ENCODE measurements at regions not wholly inside any gene's neighbourhood (a gene's known extent, or its start where the extent isn't known, plus 50 kb on each side); places are given as distances from the start of the nearest gene placed in this dataset.

- no peak for DNase-seq (ENCODE audit: low read depth, low spot score)
Observed at GRCh38 chrX:14476205-14476604, 53.1 kb upstream of the GLRA2 start.

GRCh38 chrX:14449773-14450172, 79.6 kb upstream of the GLRA2 start:
- DNase-seq (ENCODE audit: low read depth, low spot score): no peak

- DNase-seq (ENCODE audit: low read depth, low spot score): no peak
Observed at GRCh38 chrX:14448406-14448805, 80.9 kb upstream of the GLRA2 start.

GRCh38 chrX:14440106-14440505, 89.2 kb upstream of the GLRA2 start:
- no peak for DNase-seq (ENCODE audit: low read depth, low spot score)

GRCh38 chrX:14427614-14428013, 101.7 kb upstream of the GLRA2 start:
- DNase-seq (ENCODE audit: low read depth, low spot score): no peak

- no peak for DNase-seq (ENCODE audit: low read depth, low spot score)
Observed at GRCh38 chrX:14420841-14421240, 108.5 kb upstream of the GLRA2 start.

- no peak for DNase-seq (ENCODE audit: low read depth, low spot score)
Observed at GRCh38 chrX:14412686-14413085, 116.7 kb upstream of the GLRA2 start.

- DNase-seq (ENCODE audit: low read depth, low spot score): no peak
Observed at GRCh38 chrX:14411326-14411725, 118.0 kb upstream of the GLRA2 start.

GRCh38 chrX:14409341-14409740, 120.0 kb upstream of the GLRA2 start:
- DNase-seq (ENCODE audit: low read depth, low spot score): no peak

- DNase-seq (ENCODE audit: low read depth, low spot score): no peak
Observed at GRCh38 chrX:14406225-14406624, 123.1 kb upstream of the GLRA2 start.

GRCh38 chrX:14398725-14399124, 130.6 kb upstream of the GLRA2 start:
- no peak for DNase-seq (ENCODE audit: low read depth, low spot score)

GRCh38 chrX:14389682-14390081, 139.7 kb upstream of the GLRA2 start:
- DNase-seq (ENCODE audit: low read depth, low spot score): no peak

- no peak for DNase-seq (ENCODE audit: low read depth, low spot score)
Observed at GRCh38 chrX:14386981-14387380, 142.4 kb upstream of the GLRA2 start.

GRCh38 chrX:14380044-14380443, 149.3 kb upstream of the GLRA2 start:
- no peak for DNase-seq (ENCODE audit: low read depth, low spot score)

- no peak for DNase-seq (ENCODE audit: low read depth, low spot score)
Observed at GRCh38 chrX:14377427-14377826, 151.9 kb upstream of the GLRA2 start.

GRCh38 chrX:14363728-14364127, 165.6 kb upstream of the GLRA2 start:
- no peak for DNase-seq (ENCODE audit: low read depth, low spot score)

- DNase-seq (ENCODE audit: low read depth, low spot score): no peak
Observed at GRCh38 chrX:14362721-14363120, 166.6 kb upstream of the GLRA2 start.

GRCh38 chrX:14361435-14361834, 167.9 kb upstream of the GLRA2 start:
- DNase-seq (ENCODE audit: low read depth, low spot score): no peak

GRCh38 chrX:14359727-14360126, 169.6 kb upstream of the GLRA2 start:
- DNase-seq (ENCODE audit: low read depth, low spot score): no peak

GRCh38 chrX:14359316-14359715, 170.0 kb upstream of the GLRA2 start:
- DNase-seq (ENCODE audit: low read depth, low spot score): no peak

GRCh38 chrX:14357314-14357713, 172.0 kb upstream of the GLRA2 start:
- DNase-seq (ENCODE audit: low read depth, low spot score): no peak

- no peak for DNase-seq (ENCODE audit: low read depth, low spot score)
Observed at GRCh38 chrX:14356401-14356800, 172.9 kb upstream of the GLRA2 start.

- no peak for DNase-seq (ENCODE audit: low read depth, low spot score)
Observed at GRCh38 chrX:14355556-14355955, 173.8 kb upstream of the GLRA2 start.

- no peak for DNase-seq (ENCODE audit: low read depth, low spot score)
Observed at GRCh38 chrX:14354521-14354920, 174.8 kb upstream of the GLRA2 start.

GRCh38 chrX:14352511-14352910, 176.8 kb upstream of the GLRA2 start:
- DNase-seq (ENCODE audit: low read depth, low spot score): no peak
